WTC11 (cell line): ENCODE measurements at regions not wholly inside any gene's neighbourhood (a gene's known extent, or its start where the extent isn't known, plus 50 kb on each side); places are given as distances from the start of the nearest gene placed in this dataset.

Experiments used
- ATAC-seq: fragments of 200-7000 bp; cut with Tn5 transposase; 2 replicates; pipeline ENCODE4 v1.10.0; 2021; ENCODE audit warnings: mild to moderate bottlenecking, moderate library complexity
- CTCF ChIA-PET: fragments of 300-600 bp; sonication (Branson Sonifier 250); formaldehyde crosslinking; loops from one replicate; lab custom pipeline; 2021; ENCODE audit warnings: antibody characterized with exemption; lab: Charles Lee
- POLR2A ChIA-PET: fragments of 350-600 bp; sonication (Branson Sonifier 250); formaldehyde crosslinking; loops from one replicate; lab custom pipeline; 2021; ENCODE audit warnings: antibody characterized with exemption; lab: Charles Lee
- DNase-seq: peaks from one replicate; pipeline ENCODE4 v3.0.0; 2021; ENCODE audit warnings: low spot score
- H3K27ac Mint-ChIP-seq: 2 replicates; pipeline ENCODE4 v1.8.0; 2021; ENCODE audit warnings: mixed read lengths
- H3K27me3 Mint-ChIP-seq: 2 replicates; pipeline ENCODE4 v1.8.0; 2021; ENCODE audit warnings: low read depth, mild to moderate bottlenecking, moderate library complexity, mixed read lengths
- H3K36me3 Mint-ChIP-seq: 2 replicates; pipeline ENCODE4 v1.8.0; 2021; ENCODE audit warnings: mixed read lengths
- H3K4me1 Mint-ChIP-seq: 2 replicates; pipeline ENCODE4 v1.8.0; 2022; ENCODE audit warnings: mixed read lengths
- H3K4me3 Mint-ChIP-seq: 2 replicates; pipeline ENCODE4 v1.8.0; 2021; ENCODE audit warnings: mild to moderate bottlenecking, moderate library complexity, mixed read lengths
- H3K9me3 Mint-ChIP-seq: 2 replicates; pipeline ENCODE4 v1.8.0; 2021; ENCODE audit warnings: mixed read lengths
- CBFB ChIP-seq: sonication (generic); formaldehyde crosslinking; IDR thresholded peaks from 2 replicates; pipeline ENCODE4 v1.8.1; 2022; ENCODE audit warnings: mild to moderate bottlenecking, low read depth, missing genetic modification reagents
- FOXK1 ChIP-seq: sonication (generic); formaldehyde crosslinking; IDR thresholded peaks from 2 replicates; pipeline ENCODE4 v1.8.0; 2022; ENCODE audit warnings: mild to moderate bottlenecking, moderate library complexity, missing genetic modification reagents
- FOXP1 ChIP-seq: sonication (generic); formaldehyde crosslinking; IDR thresholded peaks from 2 replicates; pipeline ENCODE4 v1.8.0; 2022; ENCODE audit warnings: missing genetic modification reagents, mild to moderate bottlenecking, moderate library complexity, borderline replicate concordance
- IRF2 ChIP-seq: sonication (generic); formaldehyde crosslinking; IDR thresholded peaks from 2 replicates; pipeline ENCODE4 v1.8.0; 2022; ENCODE audit warnings: low read depth, missing genetic modification reagents, borderline replicate concordance
- MXD4 ChIP-seq: fragments of 250-450 bp; sonication (Bioruptor Pico); IDR thresholded peaks from 2 replicates; pipeline ENCODE4 v1.8.0; 2021; ENCODE audit warnings: mild to moderate bottlenecking, moderate library complexity, borderline replicate concordance
- MYBL2 ChIP-seq: sonication (generic); formaldehyde crosslinking; IDR thresholded peaks from 2 replicates; pipeline ENCODE4 v1.8.1; 2023; ENCODE audit warnings: mild to moderate bottlenecking, moderate library complexity, missing genetic modification reagents
- NFE2L1 ChIP-seq: sonication (generic); formaldehyde crosslinking; IDR thresholded peaks from 2 replicates; pipeline ENCODE4 v1.8.1; 2023; ENCODE audit warnings: missing genetic modification reagents
- TP53 ChIP-seq: sonication (generic); formaldehyde crosslinking; IDR thresholded peaks from 2 replicates; pipeline ENCODE4 v1.8.1; 2023; ENCODE audit warnings: mild to moderate bottlenecking, missing genetic modification reagents
- ZNF138 ChIP-seq: sonication (generic); formaldehyde crosslinking; conservative IDR thresholded peaks from 2 replicates; pipeline ENCODE4 v1.8.1; 2022; ENCODE audit warnings: mild to moderate bottlenecking, moderate library complexity, missing genetic modification reagents
- ZNF416 ChIP-seq: fragments of 250-450 bp; sonication (Bioruptor Pico); IDR thresholded peaks from 2 replicates; pipeline ENCODE4 v1.9.0; 2021; ENCODE audit warnings: mild to moderate bottlenecking, inconsistent platforms
- ZNF671 ChIP-seq: fragments of 250-450 bp; sonication (Bioruptor Pico); IDR thresholded peaks from 2 replicates; pipeline ENCODE4 v1.8.0; 2021; ENCODE audit warnings: mild to moderate bottlenecking
- TF ChIP-seq, protein P1 (sequence below): sonication (generic); formaldehyde crosslinking; IDR thresholded peaks from 2 replicates; pipeline ENCODE4 v1.8.1; 2023; ENCODE audit warnings: mild to moderate bottlenecking, missing genetic modification reagents, borderline replicate concordance
- TF ChIP-seq, protein P2 (sequence below): sonication (generic); formaldehyde crosslinking; IDR thresholded peaks from 2 replicates; pipeline ENCODE4 v1.8.1; 2022; ENCODE audit warnings: mild to moderate bottlenecking, missing genetic modification reagents, moderate library complexity, borderline replicate concordance
- TF ChIP-seq, protein P3 (sequence below): sonication (generic); formaldehyde crosslinking; IDR thresholded peaks from 2 replicates; pipeline ENCODE4 v1.8.0; 2022; ENCODE audit warnings: mild to moderate bottlenecking, missing genetic modification reagents
- TF ChIP-seq, protein P4 (sequence below): sonication (generic); formaldehyde crosslinking; conservative IDR thresholded peaks from 2 replicates; pipeline ENCODE4 v1.8.1; 2022; ENCODE audit warnings: mild to moderate bottlenecking, missing genetic modification reagents
- TF ChIP-seq, protein P5 (sequence below): sonication (generic); formaldehyde crosslinking; IDR thresholded peaks from 2 replicates; pipeline ENCODE4 v1.8.1; 2023; ENCODE audit warnings: mild to moderate bottlenecking, missing genetic modification reagents, moderate library complexity
- TF ChIP-seq, protein P6 (sequence below): sonication (generic); formaldehyde crosslinking; IDR thresholded peaks from 2 replicates; pipeline ENCODE4 v1.8.0; 2022; ENCODE audit warnings: mild to moderate bottlenecking, missing genetic modification reagents
- TF ChIP-seq, protein P7 (sequence below): sonication (generic); formaldehyde crosslinking; IDR thresholded peaks from 2 replicates; pipeline ENCODE4 v1.8.0; 2022; ENCODE audit warnings: missing genetic modification reagents

DNA sequence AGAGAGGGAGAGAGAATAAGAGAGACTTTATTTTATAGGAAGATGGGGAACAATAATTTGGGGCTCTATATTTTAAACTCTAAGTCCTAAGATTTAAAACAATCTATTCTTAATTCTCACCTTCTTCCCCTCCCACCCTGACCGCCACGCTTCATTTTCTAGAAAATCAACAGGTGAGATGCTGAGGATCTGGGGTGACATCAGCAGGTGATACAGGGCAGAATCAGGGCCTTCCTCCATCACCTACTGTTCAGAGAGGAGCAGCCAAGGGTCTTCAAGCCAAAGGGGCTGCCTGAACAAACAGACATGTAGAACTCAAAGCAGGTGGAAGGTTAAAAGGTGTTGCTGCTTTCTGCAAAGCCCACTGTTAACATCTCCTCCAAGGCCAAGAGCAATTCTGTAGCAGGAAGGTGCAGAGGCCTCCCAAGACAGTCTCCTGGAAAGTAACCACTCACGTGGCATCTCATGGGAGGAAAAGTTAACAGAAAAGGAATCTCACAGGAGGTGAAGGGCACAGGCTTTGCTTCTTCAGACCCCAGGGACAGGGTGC lies 183.6 kb upstream of the TLE3 start:
- ChIA-PET POLR2A (no interaction called here), CTCF (no interaction called here)
- Mint-ChIP-seq H3K27me3 (no peaks in the 10 kb centered on the region; the same call in 1 of the 2 replicates), H3K4me1 (peaks cover 9% of the 10 kb centered on the region), H3K4me3 (no peak overlapping the region), H3K36me3 (no peaks in the 10 kb centered on the region), H3K9me3 (peaks cover 5% of the 10 kb centered on the region), H3K27ac (no peak overlapping the region)
- ATAC-seq = no peak
- no peak for TF ChIP-seq ZNF671
- no peak for TF ChIP-seq TP53
- TF ChIP-seq, protein P1, sequence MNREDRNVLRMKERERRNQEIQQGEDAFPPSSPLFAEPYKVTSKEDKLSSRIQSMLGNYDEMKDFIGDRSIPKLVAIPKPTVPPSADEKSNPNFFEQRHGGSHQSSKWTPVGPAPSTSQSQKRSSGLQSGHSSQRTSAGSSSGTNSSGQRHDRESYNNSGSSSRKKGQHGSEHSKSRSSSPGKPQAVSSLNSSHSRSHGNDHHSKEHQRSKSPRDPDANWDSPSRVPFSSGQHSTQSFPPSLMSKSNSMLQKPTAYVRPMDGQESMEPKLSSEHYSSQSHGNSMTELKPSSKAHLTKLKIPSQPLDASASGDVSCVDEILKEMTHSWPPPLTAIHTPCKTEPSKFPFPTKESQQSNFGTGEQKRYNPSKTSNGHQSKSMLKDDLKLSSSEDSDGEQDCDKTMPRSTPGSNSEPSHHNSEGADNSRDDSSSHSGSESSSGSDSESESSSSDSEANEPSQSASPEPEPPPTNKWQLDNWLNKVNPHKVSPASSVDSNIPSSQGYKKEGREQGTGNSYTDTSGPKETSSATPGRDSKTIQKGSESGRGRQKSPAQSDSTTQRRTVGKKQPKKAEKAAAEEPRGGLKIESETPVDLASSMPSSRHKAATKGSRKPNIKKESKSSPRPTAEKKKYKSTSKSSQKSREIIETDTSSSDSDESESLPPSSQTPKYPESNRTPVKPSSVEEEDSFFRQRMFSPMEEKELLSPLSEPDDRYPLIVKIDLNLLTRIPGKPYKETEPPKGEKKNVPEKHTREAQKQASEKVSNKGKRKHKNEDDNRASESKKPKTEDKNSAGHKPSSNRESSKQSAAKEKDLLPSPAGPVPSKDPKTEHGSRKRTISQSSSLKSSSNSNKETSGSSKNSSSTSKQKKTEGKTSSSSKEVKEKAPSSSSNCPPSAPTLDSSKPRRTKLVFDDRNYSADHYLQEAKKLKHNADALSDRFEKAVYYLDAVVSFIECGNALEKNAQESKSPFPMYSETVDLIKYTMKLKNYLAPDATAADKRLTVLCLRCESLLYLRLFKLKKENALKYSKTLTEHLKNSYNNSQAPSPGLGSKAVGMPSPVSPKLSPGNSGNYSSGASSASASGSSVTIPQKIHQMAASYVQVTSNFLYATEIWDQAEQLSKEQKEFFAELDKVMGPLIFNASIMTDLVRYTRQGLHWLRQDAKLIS (CRISPR knock-in tag) = no peak
- no peak for TF ChIP-seq MXD4
- TF ChIP-seq, protein P2, sequence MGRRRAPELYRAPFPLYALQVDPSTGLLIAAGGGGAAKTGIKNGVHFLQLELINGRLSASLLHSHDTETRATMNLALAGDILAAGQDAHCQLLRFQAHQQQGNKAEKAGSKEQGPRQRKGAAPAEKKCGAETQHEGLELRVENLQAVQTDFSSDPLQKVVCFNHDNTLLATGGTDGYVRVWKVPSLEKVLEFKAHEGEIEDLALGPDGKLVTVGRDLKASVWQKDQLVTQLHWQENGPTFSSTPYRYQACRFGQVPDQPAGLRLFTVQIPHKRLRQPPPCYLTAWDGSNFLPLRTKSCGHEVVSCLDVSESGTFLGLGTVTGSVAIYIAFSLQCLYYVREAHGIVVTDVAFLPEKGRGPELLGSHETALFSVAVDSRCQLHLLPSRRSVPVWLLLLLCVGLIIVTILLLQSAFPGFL (CRISPR knock-in tag) = no peak
- TF ChIP-seq IRF2 (CRISPR knock-in tag) = no peak
- TF ChIP-seq, protein P3, sequence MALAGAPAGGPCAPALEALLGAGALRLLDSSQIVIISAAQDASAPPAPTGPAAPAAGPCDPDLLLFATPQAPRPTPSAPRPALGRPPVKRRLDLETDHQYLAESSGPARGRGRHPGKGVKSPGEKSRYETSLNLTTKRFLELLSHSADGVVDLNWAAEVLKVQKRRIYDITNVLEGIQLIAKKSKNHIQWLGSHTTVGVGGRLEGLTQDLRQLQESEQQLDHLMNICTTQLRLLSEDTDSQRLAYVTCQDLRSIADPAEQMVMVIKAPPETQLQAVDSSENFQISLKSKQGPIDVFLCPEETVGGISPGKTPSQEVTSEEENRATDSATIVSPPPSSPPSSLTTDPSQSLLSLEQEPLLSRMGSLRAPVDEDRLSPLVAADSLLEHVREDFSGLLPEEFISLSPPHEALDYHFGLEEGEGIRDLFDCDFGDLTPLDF (CRISPR knock-in tag) = no peak
- no peak for TF ChIP-seq MYBL2 (CRISPR knock-in tag)
- TF ChIP-seq, protein P4, sequence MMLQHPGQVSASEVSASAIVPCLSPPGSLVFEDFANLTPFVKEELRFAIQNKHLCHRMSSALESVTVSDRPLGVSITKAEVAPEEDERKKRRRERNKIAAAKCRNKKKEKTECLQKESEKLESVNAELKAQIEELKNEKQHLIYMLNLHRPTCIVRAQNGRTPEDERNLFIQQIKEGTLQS (CRISPR knock-in tag) = no peak
- TF ChIP-seq ZNF138 (CRISPR knock-in tag) = no peak
- no peak for TF ChIP-seq ZNF416 (CRISPR knock-in tag)
- TF ChIP-seq, protein P5, sequence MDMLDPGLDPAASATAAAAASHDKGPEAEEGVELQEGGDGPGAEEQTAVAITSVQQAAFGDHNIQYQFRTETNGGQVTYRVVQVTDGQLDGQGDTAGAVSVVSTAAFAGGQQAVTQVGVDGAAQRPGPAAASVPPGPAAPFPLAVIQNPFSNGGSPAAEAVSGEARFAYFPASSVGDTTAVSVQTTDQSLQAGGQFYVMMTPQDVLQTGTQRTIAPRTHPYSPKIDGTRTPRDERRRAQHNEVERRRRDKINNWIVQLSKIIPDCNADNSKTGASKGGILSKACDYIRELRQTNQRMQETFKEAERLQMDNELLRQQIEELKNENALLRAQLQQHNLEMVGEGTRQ (CRISPR knock-in tag) = no peak
- TF ChIP-seq CBFB (CRISPR knock-in tag) = no peak
- TF ChIP-seq NFE2L1 (CRISPR knock-in tag) = no peak
- TF ChIP-seq, protein P6, sequence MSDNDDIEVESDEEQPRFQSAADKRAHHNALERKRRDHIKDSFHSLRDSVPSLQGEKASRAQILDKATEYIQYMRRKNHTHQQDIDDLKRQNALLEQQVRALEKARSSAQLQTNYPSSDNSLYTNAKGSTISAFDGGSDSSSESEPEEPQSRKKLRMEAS = no peak
- no peak for TF ChIP-seq FOXK1 (CRISPR knock-in tag)
- no peak for TF ChIP-seq FOXP1 (CRISPR knock-in tag)
- TF ChIP-seq, protein P7, sequence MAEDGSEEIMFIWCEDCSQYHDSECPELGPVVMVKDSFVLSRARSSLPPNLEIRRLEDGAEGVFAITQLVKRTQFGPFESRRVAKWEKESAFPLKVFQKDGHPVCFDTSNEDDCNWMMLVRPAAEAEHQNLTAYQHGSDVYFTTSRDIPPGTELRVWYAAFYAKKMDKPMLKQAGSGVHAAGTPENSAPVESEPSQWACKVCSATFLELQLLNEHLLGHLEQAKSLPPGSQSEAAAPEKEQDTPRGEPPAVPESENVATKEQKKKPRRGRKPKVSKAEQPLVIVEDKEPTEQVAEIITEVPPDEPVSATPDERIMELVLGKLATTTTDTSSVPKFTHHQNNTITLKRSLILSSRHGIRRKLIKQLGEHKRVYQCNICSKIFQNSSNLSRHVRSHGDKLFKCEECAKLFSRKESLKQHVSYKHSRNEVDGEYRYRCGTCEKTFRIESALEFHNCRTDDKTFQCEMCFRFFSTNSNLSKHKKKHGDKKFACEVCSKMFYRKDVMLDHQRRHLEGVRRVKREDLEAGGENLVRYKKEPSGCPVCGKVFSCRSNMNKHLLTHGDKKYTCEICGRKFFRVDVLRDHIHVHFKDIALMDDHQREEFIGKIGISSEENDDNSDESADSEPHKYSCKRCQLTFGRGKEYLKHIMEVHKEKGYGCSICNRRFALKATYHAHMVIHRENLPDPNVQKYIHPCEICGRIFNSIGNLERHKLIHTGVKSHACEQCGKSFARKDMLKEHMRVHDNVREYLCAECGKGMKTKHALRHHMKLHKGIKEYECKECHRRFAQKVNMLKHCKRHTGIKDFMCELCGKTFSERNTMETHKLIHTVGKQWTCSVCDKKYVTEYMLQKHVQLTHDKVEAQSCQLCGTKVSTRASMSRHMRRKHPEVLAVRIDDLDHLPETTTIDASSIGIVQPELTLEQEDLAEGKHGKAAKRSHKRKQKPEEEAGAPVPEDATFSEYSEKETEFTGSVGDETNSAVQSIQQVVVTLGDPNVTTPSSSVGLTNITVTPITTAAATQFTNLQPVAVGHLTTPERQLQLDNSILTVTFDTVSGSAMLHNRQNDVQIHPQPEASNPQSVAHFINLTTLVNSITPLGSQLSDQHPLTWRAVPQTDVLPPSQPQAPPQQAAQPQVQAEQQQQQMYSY (CRISPR knock-in tag) = no peak
- TF ChIP-seq, all 79 proteins: peak for 0
- DNase-seq = no peak
